ENCODE measurements at regions not wholly inside any gene's neighbourhood (a gene's known extent, or its start where the extent isn't known, plus 50 kb on each side); places are given as distances from the start of the nearest gene placed in this dataset.

DNA sequence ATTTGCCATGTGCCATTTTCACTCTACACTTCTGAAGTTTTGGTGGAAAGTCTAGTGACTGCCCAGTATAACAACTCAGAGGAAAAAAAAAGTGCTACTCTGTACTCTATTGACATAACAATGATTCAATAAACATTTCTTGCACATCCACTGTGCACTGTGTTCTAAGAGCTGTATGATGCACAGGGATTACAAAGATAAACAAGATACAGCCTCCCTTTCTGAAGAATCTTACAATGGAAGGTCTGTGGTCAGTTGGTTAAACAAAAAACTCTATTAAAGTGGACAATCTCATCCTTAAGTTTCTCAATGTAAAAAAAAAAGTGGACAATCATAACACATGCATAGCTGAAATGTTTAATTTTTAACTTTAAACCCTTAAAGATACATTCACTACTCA, 105.7 kb upstream of the RASSF8 start:
- Mint-ChIP-seq H3K9me3 (peaks cover 0 to 8% (median 0%) of the 10 kb centered on the region in 5 donors), H3K4me3 (no peak overlapping the region), H3K4me1 (no peaks in the 10 kb centered on the region), H3K27me3 (peaks cover 0 to 3% of the 10 kb centered on the region in 2 donors), H3K27ac (no peak overlapping the region), H3K36me3 (no peaks in the 10 kb centered on the region)
- Histone ChIP-seq H3K4me1 (ENCODE audit: insufficient read depth, low read length) (no peaks in the 10 kb centered on the region), H3K9me3 (ENCODE audit: low read length) (no peaks in the 10 kb centered on the region), H3K36me3 (ENCODE audit: insufficient read depth, low read length) (no peaks in the 10 kb centered on the region), H3K27me3 (ENCODE audit: insufficient read depth, low read length, poor library complexity, severe bottlenecking) (no peaks in the 10 kb centered on the region), H3K27ac (ENCODE audit: low read depth, low read length) (no peak overlapping the region), H3K4me3 (ENCODE audit: low read length) (no peak overlapping the region)
- CTCF ChIA-PET = no interaction called here
- POLR2A ChIA-PET = no interaction called here
- no peak for DNase-seq

- no peaks in the 10 kb centered on the region for H3K4me1 Mint-ChIP-seq
- no peaks in the 10 kb centered on the region for H3K4me1 ChIP-seq (ENCODE audit: insufficient read depth, low read length)
- no peaks in the 10 kb centered on the region for H3K36me3 Mint-ChIP-seq
- H3K4me3 ChIP-seq (ENCODE audit: low read length) = no peak overlapping the region
- CTCF ChIA-PET = no interaction called here
- no peaks in the 10 kb centered on the region for H3K9me3 ChIP-seq (ENCODE audit: low read length)
- no peak overlapping the region for H3K27ac Mint-ChIP-seq
- H3K9me3 Mint-ChIP-seq = peaks cover 0 to 8% (median 0%) of the 10 kb centered on the region in 5 donors
- no peaks in the 10 kb centered on the region for H3K27me3 ChIP-seq (ENCODE audit: insufficient read depth, low read length, poor library complexity, severe bottlenecking)
- H3K4me3 Mint-ChIP-seq = no peak overlapping the region
- H3K36me3 ChIP-seq (ENCODE audit: insufficient read depth, low read length) = no peaks in the 10 kb centered on the region
- no peak for DNase-seq
- POLR2A ChIA-PET = no interaction called here
- no peak overlapping the region for H3K27ac ChIP-seq (ENCODE audit: low read depth, low read length)
- H3K27me3 Mint-ChIP-seq = peaks cover 0 to 3% of the 10 kb centered on the region in 2 donors
These were observed 105.0 kb upstream of the RASSF8 start for GRCh38 chr12:25853316-25854095.

DNA sequence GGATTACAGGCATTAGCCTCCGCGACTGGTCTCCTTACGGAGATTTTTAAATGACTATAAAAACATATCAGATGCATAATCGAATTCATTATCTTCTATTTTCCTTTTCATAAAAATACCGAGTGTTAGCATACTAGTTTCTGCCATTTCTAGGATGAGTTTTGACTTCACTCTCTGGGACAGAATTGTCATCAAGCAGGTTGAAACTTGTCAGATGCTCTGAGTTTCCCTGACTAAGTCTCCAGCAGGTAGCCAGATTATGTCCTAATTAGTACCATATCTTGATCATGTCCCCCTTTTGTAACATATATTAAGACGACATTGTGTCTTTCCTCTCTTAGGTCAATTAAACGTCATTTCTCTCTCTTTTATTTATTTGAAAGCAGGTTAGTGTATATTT, 103.5 kb upstream of the RASSF8 start:
- H3K36me3 Mint-ChIP-seq = no peaks in the 10 kb centered on the region
- H3K4me3 Mint-ChIP-seq = no peak overlapping the region
- ChIA-PET POLR2A (no interaction called here), CTCF (no interaction called here)
- DNase-seq = no peak
- H3K27me3 Mint-ChIP-seq = peaks cover 0 to 1% of the 10 kb centered on the region in 2 donors
- no peaks in the 10 kb centered on the region for H3K9me3 ChIP-seq (ENCODE audit: low read length)
- peaks cover 0 to 3% (median 0%) of the 10 kb centered on the region in 5 donors for H3K9me3 Mint-ChIP-seq
- no peak overlapping the region for H3K4me3 ChIP-seq (ENCODE audit: low read length)
- no peak overlapping the region for H3K27ac ChIP-seq (ENCODE audit: low read depth, low read length)
- H3K36me3 ChIP-seq (ENCODE audit: insufficient read depth, low read length) = no peaks in the 10 kb centered on the region
- no peak overlapping the region for H3K27ac Mint-ChIP-seq
- H3K4me1 ChIP-seq (ENCODE audit: insufficient read depth, low read length) = no peaks in the 10 kb centered on the region
- H3K27me3 ChIP-seq (ENCODE audit: insufficient read depth, low read length, poor library complexity, severe bottlenecking) = no peaks in the 10 kb centered on the region
- no peaks in the 10 kb centered on the region for H3K4me1 Mint-ChIP-seq

- no peaks in the 10 kb centered on the region for H3K27me3 ChIP-seq (ENCODE audit: insufficient read depth, low read length, poor library complexity, severe bottlenecking)
- H3K4me1 Mint-ChIP-seq = no peaks in the 10 kb centered on the region
- H3K4me3 Mint-ChIP-seq = no peak overlapping the region
- DNase-seq = no peak
- H3K9me3 ChIP-seq (ENCODE audit: low read length) = no peaks in the 10 kb centered on the region
- H3K9me3 Mint-ChIP-seq = peaks cover 0 to 3% (median 0%) of the 10 kb centered on the region in 5 donors
- CTCF ChIA-PET = no interaction called here
- H3K36me3 ChIP-seq (ENCODE audit: insufficient read depth, low read length) = no peaks in the 10 kb centered on the region
- H3K27ac ChIP-seq (ENCODE audit: low read depth, low read length) = no peak overlapping the region
- H3K27me3 Mint-ChIP-seq = peaks cover 0 to 1% of the 10 kb centered on the region in 2 donors
- no peaks in the 10 kb centered on the region for H3K36me3 Mint-ChIP-seq
- H3K4me1 ChIP-seq (ENCODE audit: insufficient read depth, low read length) = no peaks in the 10 kb centered on the region
- no peak overlapping the region for H3K27ac Mint-ChIP-seq
- no peak overlapping the region for H3K4me3 ChIP-seq (ENCODE audit: low read length)
- POLR2A ChIA-PET = no interaction called here
These were observed 102.8 kb upstream of the RASSF8 start for GRCh38 chr12:25855716-25856115.

DNA sequence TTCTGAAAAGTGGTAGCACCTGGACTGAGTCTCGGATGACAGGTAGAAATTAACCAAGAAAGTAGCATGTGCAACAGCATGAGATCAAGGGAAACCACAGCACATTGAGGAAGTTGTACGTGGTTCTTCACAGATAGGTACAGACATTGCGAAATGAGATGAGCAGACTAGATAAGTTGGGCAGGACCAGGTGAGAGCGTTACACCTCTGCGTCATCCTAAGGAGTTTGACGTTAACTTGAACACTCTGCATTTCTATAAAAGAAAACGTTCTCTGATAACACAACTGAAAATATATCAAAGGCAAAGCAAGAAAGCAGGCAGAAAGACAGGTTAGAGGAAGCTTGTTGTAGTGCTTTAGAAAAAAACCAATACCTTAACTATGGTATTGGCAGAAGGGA, 98.5 kb upstream of the RASSF8 start:
- CTCF ChIA-PET = no interaction called here
- Mint-ChIP-seq H3K4me1 (no peaks in the 10 kb centered on the region), H3K27ac (peak overlapping the region in 1 of 8 donors; percentile 52), H3K9me3 (peaks cover 0 to 3% (median 0%) of the 10 kb centered on the region in 5 donors), H3K36me3 (no peaks in the 10 kb centered on the region), H3K27me3 (peaks cover 0 to 1% of the 10 kb centered on the region in 2 donors), H3K4me3 (no peak overlapping the region)
- peak in 2 of 5 donors; percentile 37 to 63 for DNase-seq
- H3K27ac ChIP-seq (ENCODE audit: low read depth, low read length) = no peak overlapping the region
- H3K4me1 ChIP-seq (ENCODE audit: insufficient read depth, low read length) = no peaks in the 10 kb centered on the region
- POLR2A ChIA-PET = no interaction called here
- H3K27me3 ChIP-seq (ENCODE audit: insufficient read depth, low read length, poor library complexity, severe bottlenecking) = no peaks in the 10 kb centered on the region
- no peaks in the 10 kb centered on the region for H3K9me3 ChIP-seq (ENCODE audit: low read length)
- no peaks in the 10 kb centered on the region for H3K36me3 ChIP-seq (ENCODE audit: insufficient read depth, low read length)
- H3K4me3 ChIP-seq (ENCODE audit: low read length) = no peak overlapping the region

- H3K4me1 ChIP-seq (ENCODE audit: insufficient read depth, low read length) = no peaks in the 10 kb centered on the region
- H3K9me3 ChIP-seq (ENCODE audit: low read length) = no peaks in the 10 kb centered on the region
- Mint-ChIP-seq H3K27ac (no peak overlapping the region), H3K4me3 (no peak overlapping the region), H3K9me3 (peaks cover 0 to 3% (median 0%) of the 10 kb centered on the region in 5 donors), H3K36me3 (no peaks in the 10 kb centered on the region), H3K27me3 (no peaks in the 10 kb centered on the region), H3K4me1 (no peaks in the 10 kb centered on the region)
- H3K27me3 ChIP-seq (ENCODE audit: insufficient read depth, low read length, poor library complexity, severe bottlenecking) = no peaks in the 10 kb centered on the region
- no peak overlapping the region for H3K27ac ChIP-seq (ENCODE audit: low read depth, low read length)
- no peaks in the 10 kb centered on the region for H3K36me3 ChIP-seq (ENCODE audit: insufficient read depth, low read length)
- ChIA-PET CTCF (no interaction called here), POLR2A (no interaction called here)
- no peak overlapping the region for H3K4me3 ChIP-seq (ENCODE audit: low read length)
- DNase-seq = no peak
These were observed 97.3 kb upstream of the RASSF8 start for GRCh38 chr12:25861226-25861625.

DNA sequence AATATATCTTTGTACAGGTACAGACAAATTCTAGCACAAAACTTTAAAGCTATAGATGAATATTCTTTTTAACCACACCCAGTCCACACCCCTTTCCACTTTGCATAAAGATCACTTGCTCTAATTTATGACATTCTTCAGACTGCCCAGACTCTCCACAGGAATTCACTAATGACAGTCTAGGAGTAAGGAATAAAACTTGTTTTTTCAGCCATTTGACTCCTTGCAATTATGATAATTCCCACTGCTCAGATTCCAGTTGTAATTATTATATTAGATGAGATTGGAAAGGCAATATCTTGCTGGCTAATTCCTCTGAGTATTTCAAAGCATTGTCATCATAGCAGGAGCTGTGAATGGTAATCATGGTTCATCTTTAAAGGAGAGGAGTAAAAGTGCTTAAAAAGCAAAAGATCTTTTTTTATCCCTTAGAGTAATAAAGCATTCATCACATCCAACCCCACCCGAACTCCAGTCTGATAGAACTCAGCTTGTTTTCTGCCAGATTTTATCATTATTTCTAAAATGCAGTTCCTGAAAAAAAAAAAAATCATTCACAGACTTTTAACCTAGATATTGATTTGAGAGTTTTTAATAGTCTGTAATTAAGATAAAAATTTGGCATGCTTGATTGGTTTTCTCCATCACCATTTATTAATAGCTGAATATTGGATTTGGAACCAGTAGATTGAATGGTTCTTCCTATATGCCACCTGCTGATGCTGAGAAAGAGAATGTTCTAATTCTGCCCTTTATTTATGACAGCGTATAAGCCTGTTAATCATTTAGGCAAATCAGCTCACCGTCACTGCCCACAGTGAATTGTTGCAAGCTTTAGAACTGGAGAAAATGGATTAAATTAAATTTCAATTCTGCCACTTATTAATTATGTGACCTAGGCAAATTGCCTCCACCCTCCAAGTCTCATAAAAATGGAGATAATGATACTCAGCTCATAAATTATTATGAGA, 93.9 kb upstream of the RASSF8 start:
- Mint-ChIP-seq H3K9me3 (peaks cover 3 to 6% (median 5%) of the 10 kb centered on the region in 5 donors), H3K4me1 (no peaks in the 10 kb centered on the region), H3K4me3 (no peak overlapping the region), H3K36me3 (no peaks in the 10 kb centered on the region), H3K27ac (peak overlapping the region in 1 of 8 donors; percentile 38), H3K27me3 (no peaks in the 10 kb centered on the region)
- Histone ChIP-seq H3K27me3 (ENCODE audit: insufficient read depth, low read length, poor library complexity, severe bottlenecking) (no peaks in the 10 kb centered on the region), H3K27ac (ENCODE audit: low read depth, low read length) (no peak overlapping the region), H3K4me3 (ENCODE audit: low read length) (no peak overlapping the region), H3K4me1 (ENCODE audit: insufficient read depth, low read length) (no peaks in the 10 kb centered on the region), H3K36me3 (ENCODE audit: insufficient read depth, low read length) (no peaks in the 10 kb centered on the region), H3K9me3 (ENCODE audit: low read length) (no peaks in the 10 kb centered on the region)
- ChIA-PET POLR2A (no interaction called here), CTCF (no interaction called here)
- no peak for DNase-seq
